NCI-H82 treated with DMSO at 0.1 percent for 48 hours (cell line): ENCODE measurements at regions not wholly inside any gene's neighbourhood (a gene's known extent, or its start where the extent isn't known, plus 50 kb on each side); places are given as distances from the start of the nearest gene placed in this dataset.
"Not testable (repeated sequence)": the region's sequence is repeated elsewhere in the genome, so short reads cannot be mapped to it uniquely, and the experiment has no call there.

Source experiments
- DNase-seq: peaks from one replicate; lab custom pipeline; 2025; ENCODE audit not compliant: unreplicated experiment; lab: John Stamatoyannopoulos, UW

- not testable (repeated sequence) for DNase-seq
These were observed 63.9 kb downstream of the RWDD3 start for GRCh38 chr1:95297906-95298305.

- DNase-seq, result no peak
These were observed 67.1 kb downstream of the RWDD3 start for GRCh38 chr1:95301091-95301490.

GRCh38 chr1:95301614-95302013 is 67.6 kb downstream of the RWDD3 start:
- no peak for DNase-seq

GRCh38 chr1:95304803-95305202 is 70.8 kb downstream of the RWDD3 start:
- DNase-seq, result no peak

GRCh38 chr1:95308276-95309030 is 74.4 kb downstream of the RWDD3 start:
- DNase-seq, result no peak

- DNase-seq, result peak; percentile 72
These were observed 75.0 kb downstream of the RWDD3 start for GRCh38 chr1:95309031-95309471.

GRCh38 chr1:95311014-95311413 is 77.0 kb downstream of the RWDD3 start:
- no peak for DNase-seq

GRCh38 chr1:95311762-95312161 is 77.8 kb downstream of the RWDD3 start:
- no peak for DNase-seq

- DNase-seq, result no peak
These were observed 78.2 kb downstream of the RWDD3 start for GRCh38 chr1:95312181-95312580.

GRCh38 chr1:95313527-95313926 is 79.5 kb downstream of the RWDD3 start:
- no peak for DNase-seq

GRCh38 chr1:95321531-95321930 is 87.5 kb downstream of the RWDD3 start:
- no peak for DNase-seq

GRCh38 chr1:95323123-95323522 is 89.1 kb downstream of the RWDD3 start:
- no peak for DNase-seq

GRCh38 chr1:95325349-95325748 is 91.3 kb downstream of the RWDD3 start:
- peak; percentile 98 for DNase-seq

- DNase-seq, result no peak
These were observed 92.0 kb downstream of the RWDD3 start for GRCh38 chr1:95326023-95326422.

GRCh38 chr1:95332754-95333153 is 98.7 kb downstream of the RWDD3 start:
- no peak for DNase-seq

GRCh38 chr1:95339377-95339776 is 105.4 kb downstream of the RWDD3 start:
- no peak for DNase-seq

GRCh38 chr1:95340061-95340460 is 106.1 kb downstream of the RWDD3 start:
- no peak for DNase-seq

GRCh38 chr1:95352767-95353166 is 118.8 kb downstream of the RWDD3 start:
- DNase-seq, result no peak

GRCh38 chr1:95353194-95353593 is 119.2 kb downstream of the RWDD3 start:
- no peak for DNase-seq

GRCh38 chr1:95364546-95364945 is 130.5 kb downstream of the RWDD3 start:
- no peak for DNase-seq

- DNase-seq, result no peak
These were observed 132.5 kb downstream of the RWDD3 start for GRCh38 chr1:95366498-95366897.

- no peak for DNase-seq
These were observed 134.2 kb downstream of the RWDD3 start for GRCh38 chr1:95368178-95368577.
